Nephron progenitor cell (in vitro differentiated cells): ENCODE measurements at regions not wholly inside any gene's neighbourhood (a gene's known extent, or its start where the extent isn't known, plus 50 kb on each side); places are given as distances from the start of the nearest gene placed in this dataset.

Source experiments
- DNase-seq: peaks from one replicate; pipeline ENCODE4 v3.0.0; 2021
- H3K27ac Mint-ChIP-seq: 2 replicates; pipeline ENCODE4 v1.8.0; 2021; ENCODE audit warnings: mild to moderate bottlenecking, moderate library complexity, mixed read lengths
- H3K27me3 Mint-ChIP-seq: 2 replicates; pipeline ENCODE4 v1.8.0; 2021; ENCODE audit warnings: mild to moderate bottlenecking, low read depth, mixed read lengths; ENCODE audit not compliant: poor library complexity
- H3K36me3 Mint-ChIP-seq: 2 replicates; pipeline ENCODE4 v1.8.0; 2021; ENCODE audit warnings: low read depth, mixed read lengths
- H3K4me1 Mint-ChIP-seq: 2 replicates; pipeline ENCODE4 v1.8.0; 2021; ENCODE audit warnings: mixed read lengths
- H3K4me3 Mint-ChIP-seq: 2 replicates; pipeline ENCODE4 v1.8.0; 2021; ENCODE audit warnings: mild to moderate bottlenecking, moderate library complexity, mixed read lengths
- H3K9me3 Mint-ChIP-seq: 2 replicates; pipeline ENCODE4 v1.8.0; 2021; ENCODE audit warnings: mild to moderate bottlenecking, moderate library complexity, mixed read lengths
- TF ChIP-seq, protein P1 (sequence below): fragments of 200-600 bp; sonication (generic); IDR thresholded peaks from 2 replicates; pipeline ENCODE4 v1.5.0; 2021; ENCODE audit warnings: antibody characterized with exemption

DNA sequence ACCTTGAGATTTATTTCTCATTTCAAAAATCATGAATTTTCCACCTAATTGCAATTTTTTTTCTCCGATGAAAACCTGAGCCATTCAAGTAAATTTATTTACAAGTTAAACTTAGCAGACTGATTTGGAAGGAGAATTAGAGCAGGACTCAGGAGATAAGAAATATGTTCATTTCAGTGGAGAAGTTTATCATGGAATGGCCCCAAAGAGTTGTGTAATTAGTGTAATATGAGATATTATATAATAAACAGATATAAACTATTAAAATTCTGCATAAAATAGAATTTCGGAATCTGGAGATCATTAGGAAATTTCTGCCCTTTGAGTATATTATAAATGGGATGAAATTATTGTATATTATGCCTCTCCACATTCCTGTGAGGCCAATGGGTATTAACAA, 596.8 kb downstream of the QKI start:
- Mint-ChIP-seq H3K4me3 (no peak overlapping the region), H3K27ac (no peak overlapping the region), H3K36me3 (no peaks in the 10 kb centered on the region), H3K9me3 (peaks cover 5% of the 10 kb centered on the region), H3K27me3 (peaks cover 4% of the 10 kb centered on the region), H3K4me1 (peaks cover 6% of the 10 kb centered on the region)
- TF ChIP-seq, protein P1, sequence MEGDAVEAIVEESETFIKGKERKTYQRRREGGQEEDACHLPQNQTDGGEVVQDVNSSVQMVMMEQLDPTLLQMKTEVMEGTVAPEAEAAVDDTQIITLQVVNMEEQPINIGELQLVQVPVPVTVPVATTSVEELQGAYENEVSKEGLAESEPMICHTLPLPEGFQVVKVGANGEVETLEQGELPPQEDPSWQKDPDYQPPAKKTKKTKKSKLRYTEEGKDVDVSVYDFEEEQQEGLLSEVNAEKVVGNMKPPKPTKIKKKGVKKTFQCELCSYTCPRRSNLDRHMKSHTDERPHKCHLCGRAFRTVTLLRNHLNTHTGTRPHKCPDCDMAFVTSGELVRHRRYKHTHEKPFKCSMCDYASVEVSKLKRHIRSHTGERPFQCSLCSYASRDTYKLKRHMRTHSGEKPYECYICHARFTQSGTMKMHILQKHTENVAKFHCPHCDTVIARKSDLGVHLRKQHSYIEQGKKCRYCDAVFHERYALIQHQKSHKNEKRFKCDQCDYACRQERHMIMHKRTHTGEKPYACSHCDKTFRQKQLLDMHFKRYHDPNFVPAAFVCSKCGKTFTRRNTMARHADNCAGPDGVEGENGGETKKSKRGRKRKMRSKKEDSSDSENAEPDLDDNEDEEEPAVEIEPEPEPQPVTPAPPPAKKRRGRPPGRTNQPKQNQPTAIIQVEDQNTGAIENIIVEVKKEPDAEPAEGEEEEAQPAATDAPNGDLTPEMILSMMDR: no peak
- no peak for DNase-seq

DNA sequence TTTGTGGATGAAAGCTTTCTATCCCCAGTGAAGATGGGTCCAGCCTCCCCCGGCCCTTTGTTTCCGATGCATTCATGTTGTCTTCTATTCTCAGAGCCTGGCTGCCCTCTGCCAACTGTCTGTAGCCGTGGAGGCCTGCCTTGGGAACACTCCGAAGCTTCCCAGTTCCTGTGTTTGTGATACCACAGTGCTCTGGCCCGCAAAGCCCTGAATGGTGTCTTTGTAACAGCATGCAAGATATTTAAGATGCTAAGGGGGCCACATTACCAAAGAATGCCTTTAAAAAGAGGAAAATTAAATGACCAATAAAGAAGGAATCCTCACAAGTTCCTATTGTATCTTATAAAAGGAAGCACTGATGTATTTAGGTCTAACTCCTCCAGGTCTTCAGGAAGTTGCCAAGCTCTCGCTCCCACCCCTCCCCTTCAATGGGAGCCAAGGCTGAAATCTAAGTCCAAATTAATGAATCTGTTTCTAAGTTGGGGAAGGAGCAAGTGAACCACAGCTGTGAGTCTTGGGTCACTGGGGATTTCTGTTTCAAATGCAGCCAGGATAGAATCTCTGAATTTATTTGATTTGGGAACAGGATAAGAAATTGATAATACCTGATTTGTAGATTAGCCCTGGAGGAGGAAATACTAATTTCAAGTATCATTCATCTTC, 596.1 kb downstream of the QKI start:
- TF ChIP-seq, protein P1: no peak
- Mint-ChIP-seq H3K27ac (no peak overlapping the region), H3K9me3 (peaks cover 5% of the 10 kb centered on the region), H3K36me3 (no peaks in the 10 kb centered on the region), H3K4me1 (peaks cover 5% of the 10 kb centered on the region), H3K27me3 (peaks cover 4% of the 10 kb centered on the region), H3K4me3 (no peak overlapping the region)
- no peak for DNase-seq

DNA sequence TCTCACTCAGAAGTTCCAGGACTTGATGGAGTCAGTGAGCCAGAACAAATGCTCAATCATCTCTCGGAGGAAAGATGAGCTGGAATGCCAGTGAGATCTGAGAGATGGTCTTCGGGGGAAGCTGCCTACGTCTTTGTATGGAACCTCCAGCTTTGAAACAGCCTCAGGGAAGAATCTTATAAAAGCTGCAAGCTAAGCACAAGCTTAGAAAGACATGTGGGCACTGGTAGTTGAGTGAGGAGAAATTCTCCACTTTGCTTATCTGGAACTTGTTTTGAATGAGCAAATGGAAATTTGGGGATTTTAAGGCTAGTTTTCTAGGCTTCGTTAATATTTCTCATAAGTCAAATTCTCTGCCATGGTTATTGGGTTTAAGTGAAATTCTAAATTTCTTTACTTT, 594.4 kb downstream of the QKI start:
- Mint-ChIP-seq H3K27me3 (peaks cover 4% of the 10 kb centered on the region), H3K4me3 (no peak overlapping the region), H3K4me1 (peaks cover 5% of the 10 kb centered on the region), H3K9me3 (peaks cover 5% of the 10 kb centered on the region), H3K27ac (no peak overlapping the region), H3K36me3 (no peaks in the 10 kb centered on the region)
- no peak for DNase-seq
- TF ChIP-seq, protein P1: no peak

DNA sequence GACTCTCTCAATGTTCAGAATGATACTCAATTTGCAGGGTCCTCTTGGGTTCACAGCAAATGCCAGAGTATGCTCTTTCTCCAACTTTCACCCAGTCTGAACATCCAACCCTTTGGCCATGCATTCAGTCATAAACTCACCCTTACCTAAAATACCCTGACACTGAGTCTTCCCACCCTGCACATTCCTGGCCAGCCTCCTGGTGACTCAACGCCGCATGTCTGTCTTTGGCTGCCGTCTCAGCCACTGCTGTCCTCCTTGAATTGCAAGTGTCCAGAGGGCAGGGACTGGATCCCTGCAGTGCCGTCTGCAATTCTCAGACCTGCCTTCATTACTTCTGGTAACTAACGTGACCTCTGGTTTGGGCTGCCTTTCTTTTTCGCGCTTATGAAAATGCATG, 593.4 kb downstream of the QKI start:
- DNase-seq: no peak
- H3K9me3 Mint-ChIP-seq: peaks cover 5% of the 10 kb centered on the region
- H3K36me3 Mint-ChIP-seq: no peaks in the 10 kb centered on the region
- H3K4me3 Mint-ChIP-seq: no peak overlapping the region
- H3K27me3 Mint-ChIP-seq: peaks cover 4% of the 10 kb centered on the region
- H3K4me1 Mint-ChIP-seq: peaks cover 5% of the 10 kb centered on the region
- no peak overlapping the region for H3K27ac Mint-ChIP-seq
- TF ChIP-seq, protein P1: no peak

DNA sequence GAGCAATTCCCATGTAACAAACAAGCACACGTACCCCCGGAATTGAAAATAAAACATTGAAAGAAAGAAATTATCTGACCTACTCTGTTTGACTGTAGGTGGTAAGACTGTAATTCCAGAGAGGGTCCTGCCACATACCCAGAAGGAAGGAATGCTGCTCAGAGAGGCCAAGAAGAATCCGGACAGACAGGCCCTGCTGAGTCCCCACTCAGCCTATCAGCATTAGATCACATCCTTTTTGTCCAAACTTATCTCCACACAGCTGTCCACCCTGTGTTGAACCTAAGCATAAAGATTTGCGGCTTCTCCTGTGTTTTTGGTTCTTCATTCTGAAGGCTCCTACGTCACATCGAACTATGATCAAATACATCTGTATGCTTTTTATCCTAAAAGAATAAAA, 591.9 kb downstream of the QKI start:
- DNase-seq: no peak
- Mint-ChIP-seq H3K27ac (no peak overlapping the region), H3K9me3 (no peaks in the 10 kb centered on the region), H3K4me3 (no peak overlapping the region), H3K36me3 (no peaks in the 10 kb centered on the region), H3K27me3 (peaks cover 4% of the 10 kb centered on the region), H3K4me1 (peaks cover 5% of the 10 kb centered on the region)
- TF ChIP-seq, protein P1: no peak

DNA sequence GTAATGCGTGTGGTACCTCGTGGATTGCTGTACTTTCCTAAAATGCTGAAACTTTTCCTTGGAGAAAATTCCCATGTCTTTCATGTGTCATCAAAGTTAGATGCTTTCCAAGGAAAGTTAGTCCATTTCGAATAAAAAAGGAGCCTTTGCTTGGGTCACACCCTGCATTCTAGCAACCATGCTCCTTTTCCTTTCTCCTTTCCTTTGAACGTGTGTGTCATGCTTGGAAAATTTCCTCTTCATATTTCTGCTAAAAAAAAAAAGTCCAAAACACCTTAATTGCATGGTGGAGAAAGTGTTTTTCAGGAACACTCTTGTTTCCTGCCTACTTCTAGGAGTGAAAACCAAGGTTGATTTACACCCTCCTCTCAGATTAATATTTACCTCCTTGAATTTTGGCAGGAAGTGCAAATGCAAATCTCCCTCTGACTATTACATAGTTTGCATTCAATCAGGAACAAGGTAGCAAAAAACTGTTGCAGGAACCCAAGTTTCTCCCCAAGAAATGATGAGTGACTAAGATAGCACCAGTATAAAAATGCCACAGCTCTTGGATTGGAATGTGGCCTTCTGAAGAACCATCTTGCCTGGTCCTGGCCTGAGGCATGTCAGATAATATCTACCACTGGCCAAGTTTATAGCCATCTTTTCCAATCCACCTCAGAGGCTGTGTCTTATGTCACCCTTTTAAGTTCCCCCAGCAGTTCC, 590.6 kb downstream of the QKI start:
- Mint-ChIP-seq H3K36me3 (no peaks in the 10 kb centered on the region), H3K4me3 (no peak overlapping the region), H3K27me3 (peaks cover 4% of the 10 kb centered on the region), H3K4me1 (peaks cover 5% of the 10 kb centered on the region), H3K9me3 (no peaks in the 10 kb centered on the region), H3K27ac (no peak overlapping the region)
- DNase-seq: no peak
- TF ChIP-seq, protein P1: no peak
